GM19239 (cell line): ENCODE measurements at regions not wholly inside any gene's neighbourhood (a gene's known extent, or its start where the extent isn't known, plus 50 kb on each side); places are given as distances from the start of the nearest gene placed in this dataset.
"Not testable (repeated sequence)": the region's sequence is repeated elsewhere in the genome, so short reads cannot be mapped to it uniquely, and the experiment has no call there.

ENCODE experiments used
- DNase-seq: peaks from one replicate; pipeline ENCODE4 v3.0.0; 2011; ENCODE audit warnings: low spot score; ENCODE audit not compliant: insufficient read length
- FAIRE-seq: peaks from 2 replicates; lab custom pipeline; 2011; peaks lifted over from hg19 to GRCh38; lab: Jason Lieb, UNC

DNA sequence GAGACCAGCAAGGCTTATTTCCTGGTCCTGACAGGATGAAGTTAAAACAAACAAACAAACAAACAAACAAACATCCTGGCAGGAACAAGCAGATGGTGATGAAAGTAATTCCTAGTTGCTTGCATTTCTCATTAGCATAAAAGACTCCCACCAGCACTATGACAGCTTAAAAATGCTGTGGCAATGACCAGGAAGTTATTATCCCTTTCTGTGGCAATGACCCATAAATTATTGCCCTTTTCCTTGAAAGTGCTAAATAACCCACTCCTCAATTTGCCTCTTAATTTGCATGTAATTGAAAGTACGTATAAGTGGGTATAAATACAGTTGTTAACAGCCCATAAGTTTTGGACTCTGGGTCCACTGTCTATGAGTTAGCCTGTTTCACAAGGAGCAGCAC is 727.6 kb upstream of the NEGR1 start:
- FAIRE-seq (no peak), DNase-seq (no peak)

GRCh38 chr1:73009311-73009710 is 727.0 kb upstream of the NEGR1 start:
- DNase-seq = no peak
- FAIRE-seq = no peak

- FAIRE-seq (no peak), DNase-seq (no peak)
Measured at GRCh38 chr1:72997624-72998023, 715.3 kb upstream of the NEGR1 start.

- FAIRE-seq (no peak), DNase-seq (no peak)
Measured at GRCh38 chr1:72997041-72997440, 714.7 kb upstream of the NEGR1 start.

- FAIRE-seq, DNase-seq: not testable (repeated sequence)
Measured at GRCh38 chr1:72987871-72988270, 705.5 kb upstream of the NEGR1 start.

DNA sequence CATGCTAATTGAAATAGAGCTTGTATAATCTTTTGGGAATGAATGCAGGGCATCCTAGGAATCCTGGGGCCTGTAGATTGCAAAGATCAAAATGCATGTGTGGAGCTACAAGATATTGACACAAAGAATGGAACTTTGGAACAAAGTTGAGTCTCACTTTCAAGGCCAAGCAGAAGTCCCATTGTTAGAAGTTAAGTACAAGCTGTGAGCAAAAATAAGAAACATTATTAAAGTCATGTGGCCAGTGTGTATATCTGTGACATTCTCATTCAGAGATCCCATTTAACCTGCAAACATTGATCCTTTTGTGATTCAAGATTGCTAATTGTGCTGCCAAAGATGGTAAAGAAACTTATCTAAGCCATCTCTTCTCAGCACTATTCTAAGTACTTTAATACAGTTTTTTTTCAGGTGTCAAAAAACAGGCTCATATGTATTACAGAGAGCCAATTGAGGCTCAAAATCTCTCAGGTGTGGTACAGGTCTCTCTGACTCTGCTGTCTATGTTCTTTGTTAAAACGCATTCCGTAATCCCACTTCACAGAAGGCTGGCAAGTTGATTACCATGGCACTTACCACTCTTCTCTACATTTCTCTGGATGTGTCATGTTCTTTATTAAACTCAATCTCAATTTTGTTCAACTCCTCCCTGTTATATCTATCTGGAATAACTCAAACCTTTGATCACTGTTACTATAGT is 704.4 kb upstream of the NEGR1 start:
- DNase-seq (no peak), FAIRE-seq (no peak)

GRCh38 chr1:72985024-72985423 is 702.7 kb upstream of the NEGR1 start:
- DNase-seq, FAIRE-seq: not testable (repeated sequence)

GRCh38 chr1:72983011-72983410 is 700.7 kb upstream of the NEGR1 start:
- not testable (repeated sequence) for FAIRE-seq, DNase-seq

DNA sequence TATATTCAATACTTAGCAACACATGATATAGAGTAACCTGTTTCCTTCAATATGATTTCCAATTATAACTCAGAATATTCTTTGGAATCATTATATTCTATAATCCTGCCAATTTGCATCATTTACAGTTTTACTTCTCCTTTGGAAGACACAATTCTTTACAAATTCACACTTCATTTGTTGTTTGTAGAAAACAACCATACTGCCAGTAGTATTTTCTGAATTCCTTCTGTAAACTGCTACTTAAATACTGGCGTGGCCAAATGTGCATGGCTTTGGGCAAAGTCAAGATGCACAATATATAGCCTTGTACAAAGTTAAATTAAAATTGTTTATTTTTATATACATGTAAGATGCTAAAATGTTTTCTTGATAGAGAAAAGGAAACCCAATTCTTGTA is 687.1 kb upstream of the NEGR1 start:
- FAIRE-seq = no peak
- DNase-seq = no peak

GRCh38 chr1:72954943-72955342 is 672.6 kb upstream of the NEGR1 start:
- FAIRE-seq = no peak
- no peak for DNase-seq

GRCh38 chr1:72950900-72951299 is 668.6 kb upstream of the NEGR1 start:
- not testable (repeated sequence) for FAIRE-seq, DNase-seq

DNA sequence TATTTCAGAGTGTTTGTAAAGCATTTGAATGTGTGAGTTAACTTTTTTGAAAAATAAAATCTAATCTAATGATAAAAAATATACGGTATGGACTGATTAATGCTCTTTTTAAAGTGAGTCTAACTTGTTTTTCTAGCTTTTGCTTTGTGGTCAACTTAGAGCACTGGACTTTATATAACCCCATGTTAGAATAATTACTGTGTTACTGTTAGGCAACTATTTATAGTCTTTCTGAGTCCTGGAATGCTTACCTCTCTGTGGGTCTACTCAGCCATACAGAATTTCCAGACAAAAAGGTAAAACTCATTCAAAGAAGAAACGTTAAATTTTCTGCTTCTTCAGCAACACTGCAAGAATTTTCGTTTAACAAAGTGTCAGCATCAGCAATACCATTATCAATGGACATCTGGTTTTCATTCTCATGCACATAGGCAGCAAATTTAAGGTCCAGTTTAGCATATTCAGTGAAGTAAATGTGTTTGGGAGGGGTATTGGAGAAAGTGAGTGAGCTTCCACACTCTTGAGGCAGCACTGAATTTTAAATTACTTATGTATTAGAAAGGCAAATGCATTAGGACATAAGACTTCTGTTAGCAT is 664.7 kb upstream of the NEGR1 start:
- FAIRE-seq = no peak
- no peak for DNase-seq

DNA sequence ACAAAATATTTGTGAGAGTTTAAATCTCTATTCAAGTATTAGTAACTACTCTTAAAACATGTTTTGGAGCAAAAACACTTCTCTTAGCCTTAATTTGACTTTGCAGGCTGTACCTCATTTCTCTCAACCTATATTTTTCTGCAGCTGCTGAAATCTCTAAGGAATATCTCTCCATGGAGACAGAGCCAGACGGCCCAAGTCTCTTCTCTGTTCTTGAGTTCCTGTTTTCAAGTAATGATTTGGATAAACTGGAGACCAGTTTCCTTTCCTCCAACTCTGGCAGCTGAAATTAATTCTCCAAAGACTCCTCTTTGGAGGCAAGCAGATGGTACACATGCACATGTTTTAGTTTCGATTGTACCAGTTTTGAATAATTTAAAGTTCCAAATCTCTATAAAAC is 659.7 kb upstream of the NEGR1 start:
- FAIRE-seq (no peak), DNase-seq (no peak)

DNA sequence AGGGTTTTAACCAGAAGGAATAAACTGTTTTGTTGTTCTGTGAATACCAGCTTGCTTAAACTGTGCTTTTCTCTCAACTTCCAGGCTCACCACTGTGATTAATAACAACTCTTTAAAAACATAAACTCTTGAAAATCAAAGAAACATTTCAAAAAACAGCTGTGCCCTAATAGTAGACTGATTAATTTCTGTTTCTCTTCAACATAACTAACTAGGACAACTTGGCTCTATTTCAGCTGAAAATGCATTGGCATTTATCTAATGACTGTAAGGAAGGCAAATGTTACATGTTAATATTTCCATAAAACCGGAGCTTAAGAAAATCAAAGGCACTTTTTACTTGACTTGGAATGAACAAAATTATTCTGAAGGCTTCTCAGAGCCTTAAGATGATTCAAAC is 656.1 kb upstream of the NEGR1 start:
- FAIRE-seq = no peak
- DNase-seq = no peak

GRCh38 chr1:72937905-72938304 is 655.6 kb upstream of the NEGR1 start:
- no peak for FAIRE-seq
- DNase-seq = no peak

- no peak for FAIRE-seq
- DNase-seq = no peak
Measured at GRCh38 chr1:72936942-72937341, 654.6 kb upstream of the NEGR1 start.

GRCh38 chr1:72936151-72936740 is 653.9 kb upstream of the NEGR1 start:
- DNase-seq (no peak), FAIRE-seq (no peak)

DNA sequence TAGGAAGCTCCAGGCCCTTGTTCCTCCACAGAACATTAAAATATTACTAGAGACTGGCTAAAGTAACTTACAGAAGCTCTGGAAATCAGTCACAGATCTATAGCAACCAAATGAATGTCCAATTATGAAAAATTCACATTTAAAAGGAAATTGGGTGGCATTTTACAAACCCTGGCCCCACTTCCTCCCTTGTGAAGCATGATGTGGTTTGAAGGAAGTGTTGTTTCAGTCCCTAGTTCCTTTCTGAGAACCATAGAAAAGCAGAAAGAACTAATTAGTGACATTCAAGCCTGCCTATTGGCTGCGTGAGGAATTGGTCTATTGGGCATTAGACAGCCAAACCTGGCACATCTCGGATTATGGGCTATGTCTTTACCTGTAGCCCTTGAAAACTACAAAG is 649.7 kb upstream of the NEGR1 start:
- FAIRE-seq (no peak), DNase-seq (no peak)

DNA sequence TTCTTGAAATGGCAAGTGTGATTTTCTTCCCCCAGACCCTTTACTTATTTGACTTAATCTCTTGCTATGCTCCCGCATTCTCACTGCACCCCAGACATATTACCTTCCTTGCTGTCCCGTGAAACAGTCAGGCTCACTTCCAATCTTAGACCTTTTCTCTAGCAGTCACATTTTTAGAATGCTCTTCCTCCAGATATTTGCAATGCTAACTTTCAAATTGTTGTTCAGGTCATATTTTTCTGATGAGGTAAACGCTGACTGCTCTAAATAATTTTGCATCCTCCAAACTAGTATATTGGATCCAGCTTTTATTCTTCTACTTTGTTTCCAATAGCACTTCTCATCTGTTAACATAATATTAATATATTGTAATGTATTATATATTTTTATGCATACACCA is 648.2 kb upstream of the NEGR1 start:
- FAIRE-seq = no peak
- no peak for DNase-seq

DNA sequence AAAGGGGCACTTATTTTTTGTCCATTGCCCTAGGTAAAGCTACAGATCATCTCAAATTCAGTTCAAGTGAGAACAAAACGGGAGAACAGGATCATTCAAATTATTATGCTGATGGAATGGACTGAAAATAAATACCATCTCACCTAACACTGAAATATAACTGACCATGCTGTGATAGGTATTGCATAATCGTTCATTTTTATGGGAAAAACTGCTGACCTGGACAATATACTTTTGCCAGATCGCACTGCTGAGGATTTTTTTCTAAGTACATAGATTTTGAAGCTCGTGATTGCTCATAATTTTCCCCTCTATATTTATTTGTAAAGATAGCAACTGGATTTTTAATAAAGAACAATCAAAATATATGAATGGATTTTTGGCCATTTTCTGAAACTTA is 636.6 kb upstream of the NEGR1 start:
- no peak for FAIRE-seq
- DNase-seq = no peak

DNA sequence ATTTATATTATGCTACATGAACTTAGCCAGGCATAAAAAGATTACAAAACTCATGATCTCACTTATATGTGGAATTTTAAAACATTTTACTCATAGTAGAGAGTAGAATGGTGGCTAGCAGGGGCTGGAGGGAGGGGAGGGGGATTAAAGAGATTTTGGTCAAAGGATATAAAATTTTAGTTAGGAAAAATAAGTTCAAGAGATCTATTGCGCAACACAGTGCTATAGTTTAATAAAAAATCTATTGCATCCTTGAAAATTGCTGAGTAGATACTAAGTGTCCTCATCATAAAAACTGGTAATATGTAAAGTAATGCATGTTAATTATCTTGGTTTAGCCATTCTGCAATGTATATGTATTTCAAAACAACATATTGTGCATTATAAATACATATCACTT is 635.6 kb upstream of the NEGR1 start:
- DNase-seq = no peak
- FAIRE-seq = no peak

GRCh38 chr1:72915581-72915980 is 633.2 kb upstream of the NEGR1 start:
- FAIRE-seq = no peak
- no peak for DNase-seq
